ENCODE measurements at regions not wholly inside any gene's neighbourhood (a gene's known extent, or its start where the extent isn't known, plus 50 kb on each side); places are given as distances from the start of the nearest gene placed in this dataset.

DNA sequence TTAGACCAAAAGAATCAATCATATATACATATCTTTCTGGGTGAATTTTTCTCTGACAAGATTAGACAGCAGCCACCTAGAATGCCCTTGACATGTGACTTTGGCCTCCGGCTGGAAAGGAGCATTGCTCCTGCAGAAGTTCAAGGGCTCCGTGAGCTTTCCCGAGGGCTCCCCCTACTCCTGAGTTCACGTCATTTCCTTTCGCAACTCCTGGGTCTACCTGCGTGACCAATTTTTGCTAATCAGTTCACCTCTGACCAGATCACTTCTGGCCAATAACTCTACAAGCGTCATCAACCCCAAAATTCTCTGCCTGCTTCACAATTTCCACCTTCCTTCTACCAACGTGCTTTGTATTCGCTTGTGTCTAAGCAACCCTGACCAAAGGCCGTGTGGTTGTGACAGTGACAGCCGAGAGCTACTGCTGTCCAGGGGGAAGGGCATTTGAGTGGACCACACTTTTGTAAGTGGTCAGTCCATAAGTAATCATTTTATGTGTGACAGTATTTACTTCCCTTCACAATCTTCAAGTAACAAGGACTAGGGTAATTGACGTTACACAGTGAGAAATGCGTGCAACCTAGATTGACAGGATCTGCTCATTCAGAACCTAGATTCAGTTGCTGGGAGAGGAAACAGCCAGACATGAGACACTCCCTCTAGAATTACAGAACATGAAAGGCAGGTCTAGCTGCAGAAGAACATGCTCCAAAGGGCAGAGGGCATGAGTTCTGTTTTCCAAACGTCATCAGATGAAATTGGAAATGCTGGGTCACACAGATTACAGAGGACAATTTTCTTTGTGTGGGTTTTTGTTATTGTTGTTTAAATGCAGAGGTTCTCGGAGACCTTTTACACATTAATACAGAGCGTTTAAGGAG lies 145.9 kb upstream of the SPACA7 start:
- TF ChIP-seq EZH2 (IDR thresholded peaks at IDR 0.05; ENCODE audit: insufficient read depth, poor library complexity, severe bottlenecking) (no peak), EZH2phosphoT487 (IDR thresholded peaks at IDR 0.05; ENCODE audit: insufficient read depth, low read depth) (no peak)
